GM18873 (cell line): ENCODE measurements at regions not wholly inside any gene's neighbourhood (a gene's known extent, or its start where the extent isn't known, plus 50 kb on each side); places are given as distances from the start of the nearest gene placed in this dataset.
"Not testable (repeated sequence)": the region's sequence is repeated elsewhere in the genome, so short reads cannot be mapped to it uniquely, and the experiment has no call there.

Experiments
- ATAC-seq: cut with Tn5 transposase; IDR thresholded peaks from one replicate; pipeline ENCODE4 v1.9.1; 2021; ENCODE audit warnings: mild to moderate bottlenecking, moderate library complexity, moderate number of reproducible peaks; ENCODE audit not compliant: unreplicated experiment, low FRiP score

GRCh38 chr6:140540743-140541142 is 1166.3 kb upstream of the CITED2 start:
- no peak for ATAC-seq

GRCh38 chr6:140538926-140539325 is 1164.5 kb upstream of the CITED2 start:
- no peak for ATAC-seq

DNA sequence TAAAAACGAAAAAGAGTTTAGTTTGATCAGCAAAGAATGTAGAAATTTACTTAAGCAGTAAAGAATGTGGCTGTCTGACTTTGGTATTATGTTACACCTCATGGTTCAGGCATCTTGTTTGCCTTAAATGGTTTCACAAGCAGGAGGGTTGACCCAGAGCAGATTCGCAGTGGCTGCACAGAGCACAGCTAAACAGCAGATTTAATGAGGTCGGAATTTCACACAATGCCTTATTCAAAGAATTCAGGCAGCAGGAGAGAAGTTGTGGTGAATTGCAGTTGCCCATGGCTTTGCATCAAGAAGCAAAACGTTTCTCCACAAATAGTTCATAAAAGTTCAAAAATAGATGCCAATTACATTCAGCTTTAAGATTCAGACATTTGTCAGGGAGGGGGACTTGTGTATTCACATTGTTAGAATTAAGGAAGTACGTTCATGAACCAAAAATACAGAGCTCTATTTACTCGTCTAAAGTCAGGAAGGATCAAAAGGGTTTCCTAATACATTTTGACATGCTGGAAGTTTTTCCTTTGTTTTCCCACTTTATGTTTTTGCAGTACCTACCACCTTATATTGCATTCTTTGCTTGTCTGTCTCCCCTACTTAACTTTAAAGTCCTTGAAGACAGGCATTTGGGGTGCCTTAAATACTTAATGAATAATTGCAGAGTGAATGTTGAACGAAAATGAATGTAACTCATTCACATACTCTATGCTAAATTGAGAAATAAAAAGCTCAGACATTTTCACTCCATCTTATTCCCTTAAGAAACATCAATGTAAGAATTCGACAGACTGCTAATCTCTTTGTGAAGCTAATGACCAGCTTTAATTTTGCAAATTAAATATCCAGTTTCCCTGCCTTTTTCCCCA is 1163.6 kb upstream of the CITED2 start:
- ATAC-seq: no peak

DNA sequence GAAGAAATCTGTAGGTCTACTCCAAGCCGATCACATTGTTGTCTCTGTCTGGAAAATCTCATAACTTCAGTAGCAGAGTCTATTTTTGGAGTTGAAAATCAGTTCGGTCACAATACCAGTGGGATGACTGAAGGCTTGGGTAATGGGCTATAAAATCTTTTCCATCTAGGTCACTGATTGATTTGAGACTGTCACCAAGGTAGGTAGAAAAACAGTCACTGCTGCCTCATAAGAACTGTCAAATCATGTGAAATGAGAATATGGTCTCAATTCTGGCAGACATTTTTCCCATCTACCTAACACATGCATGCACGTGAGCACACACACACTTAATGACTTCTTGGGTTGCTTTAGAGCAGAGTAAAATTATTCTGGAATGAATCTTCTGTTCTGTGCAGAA is 1162.8 kb upstream of the CITED2 start:
- no peak for ATAC-seq

DNA sequence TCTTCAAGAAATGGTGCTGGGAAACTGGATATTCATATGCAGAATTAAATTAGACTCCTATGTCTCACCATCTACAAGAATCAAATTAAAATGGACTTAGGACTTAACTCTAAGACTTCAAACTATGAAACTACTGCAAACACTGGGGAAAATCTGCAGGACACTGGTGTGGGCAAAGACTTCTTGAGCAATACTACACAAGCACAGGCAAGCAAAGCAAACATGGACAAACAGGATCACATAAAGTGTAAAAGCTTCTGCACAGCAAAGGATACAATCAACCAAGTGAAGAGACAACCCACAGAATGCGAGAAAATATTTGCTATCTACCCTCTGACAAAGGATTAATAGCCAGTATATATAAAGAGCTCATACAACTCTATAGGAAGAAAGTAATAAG is 1161.1 kb upstream of the CITED2 start:
- no peak for ATAC-seq

DNA sequence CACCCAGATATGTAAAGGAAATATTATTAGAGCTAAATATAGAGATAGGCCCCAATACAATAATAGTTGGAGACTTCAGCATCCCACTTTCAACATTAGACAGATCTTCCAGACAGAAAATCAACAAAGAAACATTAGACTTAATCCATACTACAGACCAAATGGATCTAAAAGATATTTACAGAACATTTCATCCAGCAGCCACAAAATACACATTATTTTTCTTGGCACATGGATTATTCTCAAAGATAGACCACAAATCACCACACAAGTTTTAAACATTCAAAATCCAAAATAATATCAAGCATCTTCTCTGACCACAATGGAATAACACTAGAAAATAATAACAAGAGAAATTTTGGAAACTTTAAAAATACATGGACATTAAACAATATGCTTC is 1159.1 kb upstream of the CITED2 start:
- ATAC-seq: no peak

DNA sequence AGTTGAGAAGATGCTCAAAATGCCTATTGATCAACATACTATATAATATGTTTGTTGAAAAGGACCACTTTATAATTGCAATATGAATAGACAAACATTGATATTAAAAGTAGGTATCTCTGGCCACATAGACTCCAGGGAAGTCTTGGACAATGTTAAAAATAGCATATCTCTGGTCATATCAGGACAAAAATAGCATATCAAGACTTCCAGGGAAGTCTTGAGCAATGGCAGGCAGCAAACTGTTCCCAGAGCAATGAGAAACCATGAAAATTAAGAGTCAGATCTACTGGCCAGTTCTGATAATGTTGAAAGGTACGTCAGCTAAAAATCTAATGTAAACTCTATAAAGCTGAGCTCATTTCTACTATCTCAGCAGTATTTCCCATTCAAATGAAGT is 1130.3 kb upstream of the CITED2 start:
- ATAC-seq: no peak

DNA sequence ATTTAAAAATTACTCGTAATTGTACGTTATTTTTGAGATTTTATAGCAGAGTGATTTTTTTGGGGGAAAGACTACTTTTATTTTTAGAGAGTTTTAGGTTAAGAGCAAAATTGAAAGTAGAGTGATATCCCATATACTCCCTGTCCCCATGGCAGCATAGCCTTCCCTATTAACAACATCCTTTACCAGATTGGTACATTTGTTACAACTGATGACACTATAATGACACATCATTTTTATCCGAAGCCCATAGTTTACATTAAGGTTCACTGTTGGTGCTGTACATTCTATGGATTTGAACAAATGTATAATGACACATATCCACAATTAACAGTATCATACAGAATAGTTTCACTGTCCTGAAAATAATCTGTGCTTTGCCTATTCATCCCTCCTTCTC is 1126.4 kb upstream of the CITED2 start:
- no peak for ATAC-seq

DNA sequence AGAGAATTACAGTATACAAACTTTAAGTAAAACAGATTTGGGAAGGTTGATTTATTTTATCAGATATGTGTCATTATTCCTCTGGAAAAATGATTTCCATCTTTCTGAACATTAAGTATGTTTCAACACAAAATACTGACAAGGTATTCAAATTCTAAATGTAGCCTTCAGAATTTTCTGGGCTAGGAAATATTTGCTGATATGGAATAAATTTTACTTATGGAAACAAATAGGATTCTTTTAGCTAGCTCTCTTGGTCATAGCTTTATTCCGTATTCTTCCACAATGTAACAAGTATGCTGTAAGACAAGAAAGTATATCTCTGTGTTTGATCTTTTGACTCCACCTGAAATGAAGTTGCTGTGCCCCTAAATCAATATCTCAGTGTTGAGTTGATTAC is 1125.2 kb upstream of the CITED2 start:
- no peak for ATAC-seq

- no peak for ATAC-seq
Measured at GRCh38 chr6:140494321-140495108, 1120.1 kb upstream of the CITED2 start.

GRCh38 chr6:140493470-140493869 is 1119.0 kb upstream of the CITED2 start:
- not testable (repeated sequence) for ATAC-seq

- ATAC-seq: no peak
Measured at GRCh38 chr6:140490081-140490480, 1115.6 kb upstream of the CITED2 start.

GRCh38 chr6:140487586-140487985 is 1113.1 kb upstream of the CITED2 start:
- ATAC-seq: no peak

DNA sequence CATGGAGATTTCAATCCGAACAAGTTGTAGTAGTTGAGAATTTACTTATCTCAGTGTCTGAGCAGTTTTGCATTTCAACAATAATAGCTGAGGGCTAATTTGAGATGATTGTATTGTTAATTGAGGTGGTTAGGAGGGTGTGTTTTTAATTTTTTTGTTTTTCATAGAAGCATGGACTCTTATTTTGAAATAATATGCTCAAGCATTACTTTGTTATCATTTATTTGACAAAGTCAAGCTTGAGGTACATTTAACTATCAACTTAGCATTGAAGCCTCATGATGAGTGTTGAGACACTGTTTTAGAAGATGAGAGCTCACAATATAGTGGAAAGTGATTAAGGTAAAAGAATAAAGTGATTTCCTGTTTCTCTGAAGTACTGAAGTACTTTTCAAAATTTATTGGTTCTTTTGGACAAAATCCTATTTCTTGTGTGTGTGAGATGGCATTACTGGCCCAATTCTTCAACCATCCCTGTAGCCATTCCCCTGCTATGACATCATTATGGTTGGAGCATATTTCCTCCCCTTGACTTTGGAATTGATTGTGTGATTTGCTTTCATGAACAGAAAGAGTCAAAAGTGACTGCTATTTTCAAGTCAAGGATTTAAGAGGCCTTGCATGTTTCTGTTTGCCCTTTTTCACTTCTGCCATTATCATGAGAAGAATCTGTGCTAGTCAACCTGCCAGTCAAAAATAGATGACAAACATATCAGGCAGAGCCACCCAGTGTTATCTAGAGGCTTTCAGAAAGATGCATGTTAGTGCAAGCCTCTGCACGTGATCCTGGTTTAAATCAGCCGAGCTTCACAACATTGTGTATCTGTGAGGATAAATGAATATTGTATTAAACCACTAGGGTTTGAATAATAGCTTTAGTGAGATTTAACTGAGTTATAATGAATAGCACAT is 1112.3 kb upstream of the CITED2 start:
- ATAC-seq: no peak

GRCh38 chr6:140485740-140486449 is 1111.4 kb upstream of the CITED2 start:
- no peak for ATAC-seq

DNA sequence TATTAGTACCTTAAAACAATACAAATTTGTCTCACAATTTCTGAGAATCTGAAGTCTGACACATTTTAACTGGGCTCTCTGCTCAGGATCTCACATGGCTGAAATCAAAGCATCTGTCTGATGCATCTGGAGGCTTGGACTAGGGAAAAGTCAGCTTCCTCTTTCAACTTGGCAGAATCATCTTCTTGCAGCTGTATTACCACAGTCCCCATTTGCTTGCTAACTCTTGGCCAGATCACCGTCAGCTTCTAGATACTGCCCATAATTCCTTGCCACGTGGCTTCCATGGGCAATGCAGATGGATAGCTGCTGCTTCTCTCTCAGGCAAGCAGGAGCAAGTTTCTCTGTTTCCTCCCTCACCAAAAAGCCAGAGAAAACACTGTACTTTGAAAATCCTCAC is 1106.4 kb upstream of the CITED2 start:
- ATAC-seq: no peak

DNA sequence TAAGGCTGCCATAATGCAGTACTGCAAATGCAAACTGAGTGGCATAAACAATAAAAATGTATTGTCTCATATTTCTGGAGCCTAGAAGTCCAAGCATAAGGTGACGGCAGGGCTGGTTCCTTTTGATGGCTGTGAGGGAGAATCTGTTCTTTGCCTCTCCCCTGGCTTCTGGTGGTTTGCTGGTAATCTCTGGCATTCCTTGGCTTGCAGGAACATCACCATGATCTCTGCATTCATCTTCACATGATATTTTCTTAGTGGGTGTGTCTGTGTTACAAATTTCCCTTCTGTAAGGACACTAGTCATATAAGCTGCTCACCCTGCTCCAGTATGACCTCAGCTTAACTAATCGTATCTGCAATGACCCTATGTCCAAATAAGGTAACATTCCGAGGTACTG is 1104.2 kb upstream of the CITED2 start:
- ATAC-seq: no peak

GRCh38 chr6:140475086-140475485 is 1100.6 kb upstream of the CITED2 start:
- ATAC-seq: no peak

- no peak for ATAC-seq
Measured at GRCh38 chr6:140464720-140465119, 1090.3 kb upstream of the CITED2 start.

DNA sequence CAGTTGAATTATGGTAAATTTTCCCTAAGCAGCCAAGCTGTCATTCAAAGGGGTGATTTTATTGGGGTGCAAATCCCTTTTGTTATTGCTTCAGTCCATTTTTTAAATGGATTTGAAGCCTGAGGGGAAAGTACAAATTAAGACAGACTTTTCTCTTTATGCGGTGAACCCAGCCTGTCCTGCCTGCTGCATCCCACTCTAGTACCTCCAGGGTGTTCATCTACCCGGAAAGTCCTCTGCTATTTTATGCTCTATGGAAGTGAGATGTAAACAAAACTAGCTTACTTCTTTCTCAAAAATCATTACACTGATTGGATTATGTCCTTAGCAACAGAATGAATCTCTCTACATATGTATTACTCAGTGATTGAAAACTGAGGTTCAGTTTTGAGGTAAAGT is 1088.9 kb upstream of the CITED2 start:
- no peak for ATAC-seq
